ENCODE measurements at regions not wholly inside any gene's neighbourhood (a gene's known extent, or its start where the extent isn't known, plus 50 kb on each side); places are given as distances from the start of the nearest gene placed in this dataset.

- no peak for TF ChIP-seq CTCF (conservative IDR thresholded peaks at IDR 0.05)
- no peak for TF ChIP-seq EZH2 (IDR thresholded peaks at IDR 0.05; ENCODE audit: low read depth)
Measured at GRCh38 chr10:8338177-8338766, 283.8 kb downstream of the GATA3 start.
